ENCODE measurements at regions not wholly inside any gene's neighbourhood (a gene's known extent, or its start where the extent isn't known, plus 50 kb on each side); places are given as distances from the start of the nearest gene placed in this dataset.

DNA sequence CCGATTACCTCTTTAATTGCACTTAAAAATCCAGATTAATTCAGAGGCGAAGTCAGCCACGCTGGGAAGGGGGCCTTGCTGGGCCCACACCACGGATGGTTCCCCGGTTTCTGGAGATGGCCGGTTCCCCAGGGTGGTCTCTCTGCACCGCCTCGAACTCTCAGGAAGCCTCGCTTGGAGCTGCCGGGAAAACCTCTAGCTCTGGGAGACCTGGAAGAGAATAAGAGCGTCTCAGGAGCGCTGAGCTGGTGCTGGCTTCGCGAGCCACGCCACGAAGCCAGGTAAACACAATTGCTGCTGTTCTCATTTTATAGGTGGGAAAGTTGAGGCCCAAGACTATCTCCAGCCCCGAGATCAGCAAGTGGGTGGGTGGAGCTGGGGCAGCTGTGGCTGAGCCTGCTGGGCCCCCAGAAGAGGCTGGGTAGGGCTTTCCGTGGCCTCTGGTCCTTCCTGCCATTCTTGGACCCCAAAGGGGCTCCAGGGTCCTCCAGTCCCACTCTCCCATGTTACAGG is 110.4 kb downstream of the MICALL2 start:
- Histone ChIP-seq H3K36me3 (ENCODE audit: control insufficient read depth in 2 of 2, insufficient read depth in 1 of 2, low read length in 2 of 2) (no peaks in the 10 kb centered on the region), H3K4me1 (ENCODE audit: control insufficient read depth, insufficient read depth, low read length) (no peaks in the 10 kb centered on the region), H3K4me3 (ENCODE audit: low read depth, low read length) (no peak overlapping the region), H3K9me3 (ENCODE audit: control insufficient read depth, insufficient read depth, low read depth, low read length) (no peaks in the 10 kb centered on the region), H3K27ac (ENCODE audit: extremely low read depth, low read depth, low read length) (no peak overlapping the region)
- ChIA-PET POLR2A (interaction anchor here (0.7 kb wide), 1 partner anchor 143 kb away, joined by 5 read pairs; no protein-coding TSS in a partner anchor), CTCF (interaction anchor here (0.6 kb wide), 1 partner anchor 190 kb away, joined by 3 read pairs; no protein-coding TSS in a partner anchor)
- TF ChIP-seq ZNF23 (tag by site-specific recombination; IDR thresholded peaks at IDR 0.05; ENCODE audit: borderline replicate concordance) (no peak), ZNF274 (IDR thresholded peaks at IDR 0.05; ENCODE audit: low read length) (no peak), ZNF274 (tag by site-specific recombination; IDR thresholded peaks at IDR 0.05; ENCODE audit: borderline replicate concordance) (no peak), ZNF132 (tag by site-specific recombination; IDR thresholded peaks at IDR 0.05; ENCODE audit: borderline replicate concordance) (no peak), ZNF514 (tag by site-specific recombination; IDR thresholded peaks at IDR 0.05) (no peak), ZNF404 (tag by site-specific recombination; IDR thresholded peaks at IDR 0.05) (no peak), SP3 (tag by site-specific recombination; IDR thresholded peaks at IDR 0.05) (no peak), ZNF658 (tag by site-specific recombination; IDR thresholded peaks at IDR 0.05) (no peak), ZNF830 (tag by site-specific recombination; IDR thresholded peaks at IDR 0.05; ENCODE audit: low read depth) (no peak), PRDM10 (tag by site-specific recombination; IDR thresholded peaks at IDR 0.05) (no peak), ZNF610 (tag by site-specific recombination; IDR thresholded peaks at IDR 0.05; ENCODE audit: borderline replicate concordance) (no peak), ZNF202 (tag by site-specific recombination; IDR thresholded peaks at IDR 0.05; ENCODE audit: borderline replicate concordance) (no peak), ZNF398 (tag by site-specific recombination; IDR thresholded peaks at IDR 0.05) (no peak)

- no peak overlapping the region for H3K27ac ChIP-seq (ENCODE audit: extremely low read depth, low read depth, low read length)
- no peak overlapping the region for H3K4me3 ChIP-seq (ENCODE audit: low read depth, low read length)
- ChIA-PET POLR2A (no interaction called here), CTCF (no interaction called here)
- no peaks in the 10 kb centered on the region for H3K36me3 ChIP-seq (ENCODE audit: control insufficient read depth in 2 of 2, insufficient read depth in 1 of 2, low read length in 2 of 2)
- H3K4me1 ChIP-seq (ENCODE audit: control insufficient read depth, insufficient read depth, low read length), result no peaks in the 10 kb centered on the region
- H3K9me3 ChIP-seq (ENCODE audit: control insufficient read depth, insufficient read depth, low read depth, low read length), result no peaks in the 10 kb centered on the region
- TF ChIP-seq ZNF785 (tag by site-specific recombination; IDR thresholded peaks at IDR 0.05) (no peak), ZNF341 (tag by site-specific recombination; IDR thresholded peaks at IDR 0.05; ENCODE audit: low read depth) (no peak), ATF2 (tag by site-specific recombination; IDR thresholded peaks at IDR 0.05; ENCODE audit: low read depth) (no peak), ZNF202 (tag by site-specific recombination; IDR thresholded peaks at IDR 0.05; ENCODE audit: borderline replicate concordance) (no peak), ZBTB10 (tag by site-specific recombination; IDR thresholded peaks at IDR 0.05) (no peak), ZNF121 (tag by site-specific recombination; IDR thresholded peaks at IDR 0.05) (no peak), MZF1 (tag by site-specific recombination; IDR thresholded peaks at IDR 0.05; ENCODE audit: borderline replicate concordance) (no peak), ZNF292 (tag by site-specific recombination; IDR thresholded peaks at IDR 0.05; ENCODE audit: borderline replicate concordance, low read depth) (no peak)
- TF ChIP-seq, protein P1, sequence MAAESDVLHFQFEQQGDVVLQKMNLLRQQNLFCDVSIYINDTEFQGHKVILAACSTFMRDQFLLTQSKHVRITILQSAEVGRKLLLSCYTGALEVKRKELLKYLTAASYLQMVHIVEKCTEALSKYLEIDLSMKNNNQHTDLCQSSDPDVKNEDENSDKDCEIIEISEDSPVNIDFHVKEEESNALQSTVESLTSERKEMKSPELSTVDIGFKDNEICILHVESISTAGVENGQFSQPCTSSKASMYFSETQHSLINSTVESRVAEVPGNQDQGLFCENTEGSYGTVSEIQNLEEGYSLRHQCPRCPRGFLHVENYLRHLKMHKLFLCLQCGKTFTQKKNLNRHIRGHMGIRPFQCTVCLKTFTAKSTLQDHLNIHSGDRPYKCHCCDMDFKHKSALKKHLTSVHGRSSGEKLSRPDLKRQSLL (tag by site-specific recombination; IDR thresholded peaks at IDR 0.05), result no peak
- TF ChIP-seq, protein P2, sequence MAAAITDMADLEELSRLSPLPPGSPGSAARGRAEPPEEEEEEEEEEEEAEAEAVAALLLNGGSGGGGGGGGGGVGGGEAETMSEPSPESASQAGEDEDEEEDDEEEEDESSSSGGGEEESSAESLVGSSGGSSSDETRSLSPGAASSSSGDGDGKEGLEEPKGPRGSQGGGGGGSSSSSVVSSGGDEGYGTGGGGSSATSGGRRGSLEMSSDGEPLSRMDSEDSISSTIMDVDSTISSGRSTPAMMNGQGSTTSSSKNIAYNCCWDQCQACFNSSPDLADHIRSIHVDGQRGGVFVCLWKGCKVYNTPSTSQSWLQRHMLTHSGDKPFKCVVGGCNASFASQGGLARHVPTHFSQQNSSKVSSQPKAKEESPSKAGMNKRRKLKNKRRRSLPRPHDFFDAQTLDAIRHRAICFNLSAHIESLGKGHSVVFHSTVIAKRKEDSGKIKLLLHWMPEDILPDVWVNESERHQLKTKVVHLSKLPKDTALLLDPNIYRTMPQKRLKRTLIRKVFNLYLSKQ (tag by site-specific recombination; IDR thresholded peaks at IDR 0.05; ENCODE audit: borderline replicate concordance), result no peak
These were observed 109.9 kb downstream of the MICALL2 start for GRCh38 chr7:1349351-1349761.

All from HEK293 (cell line).